ENCODE measurements at regions not wholly inside any gene's neighbourhood (a gene's known extent, or its start where the extent isn't known, plus 50 kb on each side); places are given as distances from the start of the nearest gene placed in this dataset.
"Not testable (repeated sequence)": the region's sequence is repeated elsewhere in the genome, so short reads cannot be mapped to it uniquely, and the experiment has no call there.

DNA sequence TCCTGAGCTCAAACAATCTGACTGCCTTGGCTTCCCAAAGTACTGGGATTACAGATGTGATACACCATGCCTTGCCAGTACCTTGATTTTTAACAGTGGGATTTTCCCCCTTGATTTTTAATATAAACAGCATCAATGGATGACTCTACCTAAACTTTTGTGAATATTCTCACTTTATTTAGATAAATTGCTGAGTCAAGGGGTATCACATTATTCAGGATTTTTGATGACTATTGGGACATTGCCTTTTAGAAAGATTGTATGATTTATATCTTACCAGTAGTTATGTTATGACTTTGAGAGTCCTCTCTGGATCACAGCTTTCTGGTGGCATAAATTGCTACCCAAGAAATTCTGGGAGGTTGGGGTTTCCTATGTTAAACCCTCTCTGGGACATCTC lies 112.5 kb upstream of the SPAG17 start:
- DNase-seq, result no peak

DNA sequence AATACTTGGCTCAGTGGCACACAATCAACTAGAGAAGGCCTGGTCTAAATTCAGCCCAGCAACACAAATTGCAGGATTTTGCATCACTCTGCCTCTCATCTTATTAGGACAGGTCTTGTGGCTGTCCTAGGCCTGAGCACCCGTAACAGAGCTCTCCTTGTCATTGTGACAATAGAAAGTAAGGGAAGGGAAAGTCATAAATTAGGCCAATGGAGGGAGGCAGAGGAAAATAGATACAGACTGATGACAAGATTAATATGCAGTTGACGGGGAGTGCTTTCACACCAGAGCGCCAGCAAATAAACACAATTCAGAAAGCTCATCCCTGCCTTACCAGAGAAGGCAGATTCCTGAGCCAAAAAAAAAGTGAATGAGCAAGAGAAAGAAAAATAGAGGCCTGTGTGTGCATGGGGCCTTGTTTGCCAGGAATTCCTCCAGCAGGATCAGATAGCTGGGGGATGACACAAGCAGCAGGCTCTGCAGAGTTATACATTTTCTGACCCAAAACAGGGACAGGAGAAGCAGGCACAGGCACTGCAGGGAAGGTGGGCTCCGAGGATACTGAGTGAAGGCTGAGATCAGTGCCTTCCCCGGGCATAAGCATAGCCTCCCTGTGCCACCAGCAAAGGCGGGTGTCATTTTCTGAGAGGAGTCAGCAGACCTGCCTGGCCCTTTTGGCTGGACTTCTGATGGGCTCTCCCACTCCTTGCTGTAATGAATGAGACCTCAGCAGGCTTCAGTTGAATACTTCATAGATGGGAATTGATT lies 110.0 kb upstream of the SPAG17 start:
- DNase-seq, result peak; percentile 77

DNA sequence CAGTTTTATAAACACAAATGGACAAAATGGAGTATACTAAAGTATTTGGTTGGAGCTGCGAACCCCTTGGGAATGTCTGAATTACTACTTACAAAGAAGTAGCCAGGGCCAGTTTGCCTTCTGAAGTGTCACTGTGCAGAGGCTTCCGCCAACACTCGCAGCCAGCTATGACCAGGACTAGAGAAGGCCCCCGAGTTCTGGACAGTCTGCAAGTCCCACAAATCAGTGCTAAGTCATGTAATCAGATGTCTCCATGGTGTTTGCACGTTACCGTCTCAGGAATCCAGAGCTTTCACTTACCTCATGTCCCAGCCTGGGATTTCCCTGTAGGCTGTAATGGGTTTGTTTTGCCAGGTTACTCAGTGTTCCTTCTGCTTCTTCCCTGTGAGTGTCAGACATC lies 106.6 kb upstream of the SPAG17 start:
- peak; percentile 2 for DNase-seq

DNA sequence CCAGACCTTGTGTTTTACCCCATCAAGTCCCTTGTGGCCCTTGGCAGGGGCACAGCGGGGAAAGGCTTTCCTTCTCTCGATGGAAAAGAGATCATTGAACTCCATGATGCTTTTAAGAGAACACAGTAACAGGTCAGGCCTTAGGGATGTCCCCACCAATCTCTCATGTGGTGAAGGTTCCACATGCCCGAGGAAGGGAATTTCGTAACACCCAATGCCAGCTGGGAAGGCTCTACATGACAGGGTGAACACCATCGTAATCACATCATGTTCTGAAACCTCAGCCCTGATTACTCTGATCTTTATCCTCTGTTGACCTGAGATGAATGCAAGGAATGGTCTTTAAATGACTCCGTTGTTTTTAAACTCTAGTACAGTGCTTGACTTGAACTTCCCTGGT lies 105.5 kb upstream of the SPAG17 start:
- DNase-seq, result no peak

DNA sequence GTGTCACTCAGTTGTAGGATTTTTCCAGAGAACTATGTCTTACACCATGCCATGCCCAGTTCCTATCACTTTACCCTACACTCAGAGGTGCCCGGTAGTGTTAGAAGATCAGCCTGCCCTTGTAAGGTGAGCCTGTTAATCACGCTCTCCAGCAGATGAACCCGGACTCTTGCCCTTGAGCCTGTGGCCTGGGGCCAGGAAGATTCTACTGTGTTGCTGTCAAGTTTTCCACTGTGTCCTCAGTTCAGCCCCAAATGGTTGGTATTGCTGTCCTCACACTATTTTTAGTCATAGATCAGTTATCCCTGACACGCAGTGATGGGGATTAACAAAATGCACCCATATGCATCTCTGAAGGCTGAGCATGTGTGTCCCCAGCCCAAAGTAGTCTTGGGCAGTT lies 105.0 kb upstream of the SPAG17 start:
- DNase-seq, result no peak

DNA sequence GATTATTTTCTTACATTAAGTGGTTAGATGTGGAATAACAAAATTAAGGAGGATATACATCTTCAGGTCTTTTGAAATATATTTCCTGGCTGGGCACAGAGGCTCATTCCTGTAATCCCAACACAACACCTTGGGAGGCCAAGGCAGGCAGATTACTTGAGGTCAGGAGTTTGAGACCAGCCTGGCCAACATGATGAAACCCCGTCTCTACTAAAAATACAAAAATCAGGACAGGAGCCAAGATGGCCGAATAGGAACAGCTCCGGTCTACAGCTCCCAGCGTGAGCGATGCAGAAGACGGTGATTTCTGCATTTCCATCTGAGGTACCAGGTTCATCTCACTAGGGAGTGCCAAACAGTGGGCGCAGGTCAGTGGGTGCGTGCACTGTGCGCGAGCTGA lies 95.6 kb upstream of the SPAG17 start:
- not testable (repeated sequence) for DNase-seq

DNA sequence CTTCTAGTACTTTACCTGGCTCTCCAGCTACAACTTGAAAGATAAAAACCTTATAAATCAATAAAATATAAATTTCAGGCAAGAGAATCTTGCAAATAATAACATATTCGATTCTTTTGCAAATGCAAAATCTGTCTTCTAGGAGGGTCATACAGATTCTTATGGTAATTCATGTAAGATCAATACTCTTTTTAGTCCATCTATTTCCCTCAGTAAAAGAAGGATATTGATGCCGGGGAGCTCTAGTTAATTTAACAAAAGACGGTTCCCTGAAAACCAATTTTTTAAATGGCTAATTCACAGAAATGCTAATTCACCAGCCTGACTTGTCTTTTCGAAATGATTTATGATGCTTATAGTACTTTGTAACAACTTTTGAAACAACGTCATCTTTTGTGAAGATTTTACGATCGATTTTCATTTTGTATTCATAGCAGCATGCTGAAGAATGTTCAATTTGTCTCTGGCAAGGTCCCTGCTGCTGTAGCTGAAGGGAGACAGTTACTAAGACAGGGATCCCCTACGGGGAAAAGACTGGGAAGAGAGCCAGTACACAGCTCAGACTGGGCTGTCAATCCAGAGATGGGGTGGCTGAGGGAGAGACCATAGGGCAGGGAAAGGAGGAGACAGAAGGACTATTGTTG lies 90.6 kb upstream of the SPAG17 start:
- peak; percentile 42 for DNase-seq

DNA sequence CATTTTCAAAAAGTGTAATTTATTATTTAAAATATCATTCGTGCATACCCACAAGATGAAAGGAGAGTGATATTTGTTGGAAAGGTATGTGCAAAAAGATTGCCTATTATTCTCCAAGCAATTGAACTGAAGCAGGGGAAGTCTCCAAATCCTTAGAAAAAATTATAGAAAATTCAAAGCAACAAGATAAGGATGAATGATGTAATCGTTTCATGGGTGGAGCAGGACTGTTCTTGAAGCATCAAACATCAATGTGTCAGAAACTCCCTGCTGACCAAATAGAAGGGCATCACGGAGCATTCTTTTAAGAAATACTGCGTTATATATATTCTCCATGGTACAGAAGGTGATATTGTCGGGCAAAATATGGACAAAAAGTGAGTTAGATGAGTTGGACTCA lies 87.9 kb upstream of the SPAG17 start:
- DNase-seq, result no peak

DNA sequence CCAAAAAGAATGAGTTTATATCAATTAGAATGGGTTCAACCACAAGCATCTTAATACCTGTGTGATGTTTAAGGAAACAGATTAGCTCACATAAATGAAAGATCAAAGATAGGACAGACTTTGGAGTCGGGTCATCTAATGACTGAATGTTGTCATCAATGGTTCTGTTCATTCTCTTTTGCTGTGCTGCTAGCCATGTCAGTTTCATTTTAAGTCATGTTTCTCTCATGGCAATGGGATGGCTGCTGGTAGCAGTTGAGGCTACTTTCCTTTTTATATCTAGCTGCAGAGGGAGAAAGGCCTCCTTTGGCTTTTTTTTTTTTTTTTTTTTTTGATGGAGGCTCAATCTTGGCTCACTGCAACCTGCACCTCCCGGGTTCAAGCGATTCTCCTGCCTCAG lies 86.9 kb upstream of the SPAG17 start:
- DNase-seq, result no peak

DNA sequence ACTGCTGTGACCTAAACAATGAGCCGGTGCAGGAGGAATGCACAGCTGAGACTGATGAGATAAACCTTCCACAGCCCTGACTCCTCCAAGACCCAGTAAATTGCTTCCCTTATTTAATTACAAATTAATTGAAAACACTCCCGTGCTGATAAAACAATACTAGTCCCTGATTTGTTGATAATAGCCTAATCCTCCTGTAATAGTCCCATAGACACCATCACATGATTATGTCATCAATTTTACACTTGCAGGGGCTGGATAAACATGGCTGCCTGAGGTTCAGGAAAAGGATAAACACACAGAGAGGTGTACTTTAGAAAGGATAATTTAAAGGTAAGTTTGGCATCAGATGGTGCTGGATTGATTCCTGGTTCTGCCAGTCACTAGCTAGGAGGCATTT lies 84.6 kb upstream of the SPAG17 start:
- DNase-seq, result no peak

DNA sequence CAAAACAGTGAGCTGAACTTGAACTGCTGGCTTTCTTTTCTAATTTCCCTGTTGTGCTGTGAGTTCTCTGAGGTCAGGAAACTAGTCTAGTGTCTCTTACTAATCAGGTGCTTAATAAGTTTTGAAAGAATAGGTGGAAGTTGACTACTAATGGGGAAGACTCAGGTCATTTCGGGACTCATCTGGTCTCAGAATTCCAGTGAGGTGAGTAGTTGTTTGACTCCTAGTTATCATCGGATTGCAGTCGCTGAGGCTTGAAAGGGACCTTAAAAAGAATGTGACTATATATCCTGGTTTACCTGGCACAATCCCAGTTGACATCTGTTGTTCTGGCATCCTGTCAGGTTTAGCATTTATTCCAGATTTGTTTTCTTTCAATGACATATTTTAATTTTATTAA lies 81.4 kb upstream of the SPAG17 start:
- DNase-seq, result no peak

DNA sequence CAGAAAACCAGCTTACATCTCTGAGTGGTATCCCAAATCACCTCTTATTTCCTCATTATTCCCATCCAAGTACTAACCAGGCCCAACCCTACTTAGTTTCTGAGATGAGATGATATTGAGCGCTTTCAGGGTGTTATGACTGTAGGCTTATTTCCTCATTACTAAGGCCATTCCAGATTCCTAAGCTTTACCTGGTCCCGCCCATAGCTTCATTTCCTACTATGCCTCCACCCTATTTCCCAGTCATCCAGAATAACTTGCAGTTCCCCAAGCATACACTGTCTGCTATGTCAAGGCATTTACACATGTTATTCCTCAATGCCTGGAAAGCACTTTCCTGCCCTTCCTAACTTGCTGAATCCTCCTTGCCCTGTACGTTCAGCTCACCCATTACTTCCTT lies 79.3 kb upstream of the SPAG17 start:
- DNase-seq, result no peak

DNA sequence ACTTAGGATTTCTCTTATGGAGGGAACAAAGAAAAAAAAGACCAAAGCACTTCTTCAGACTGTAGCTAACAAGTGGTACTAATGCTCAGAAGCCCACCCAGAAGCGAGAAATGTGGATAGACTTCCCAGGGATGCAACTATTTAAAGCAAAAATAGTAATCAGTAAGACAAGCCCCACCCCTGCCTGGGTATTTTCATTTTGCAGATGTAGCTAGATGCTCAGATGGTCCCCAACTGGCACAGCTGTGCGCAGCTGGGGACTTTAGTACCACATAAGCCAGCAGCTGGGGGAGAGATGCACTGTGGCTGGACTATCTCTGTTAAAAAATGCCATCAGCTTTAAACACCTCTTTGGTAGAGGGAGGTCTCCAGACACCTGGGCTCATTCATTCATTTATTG lies 77.8 kb upstream of the SPAG17 start:
- DNase-seq, result peak; percentile 44

DNA sequence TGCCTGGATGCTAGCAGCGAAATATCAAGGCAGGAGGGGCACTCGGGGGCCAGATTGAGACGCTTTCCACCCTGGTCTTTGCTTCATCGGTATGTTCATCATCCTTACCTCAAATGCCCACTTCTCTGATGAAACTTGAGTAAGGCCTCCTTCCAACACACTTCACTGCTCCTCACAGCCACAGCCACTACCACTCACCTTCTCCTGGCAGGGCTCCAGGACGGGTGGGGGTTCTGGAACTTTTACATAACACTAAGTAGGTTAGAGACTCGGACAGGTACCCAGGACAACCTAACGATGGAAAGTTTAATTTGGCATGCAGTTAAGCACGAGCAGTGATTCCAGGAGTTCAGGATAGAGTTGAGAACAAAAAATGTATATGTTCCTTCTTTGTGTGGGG lies 73.9 kb upstream of the SPAG17 start:
- DNase-seq, result no peak

DNA sequence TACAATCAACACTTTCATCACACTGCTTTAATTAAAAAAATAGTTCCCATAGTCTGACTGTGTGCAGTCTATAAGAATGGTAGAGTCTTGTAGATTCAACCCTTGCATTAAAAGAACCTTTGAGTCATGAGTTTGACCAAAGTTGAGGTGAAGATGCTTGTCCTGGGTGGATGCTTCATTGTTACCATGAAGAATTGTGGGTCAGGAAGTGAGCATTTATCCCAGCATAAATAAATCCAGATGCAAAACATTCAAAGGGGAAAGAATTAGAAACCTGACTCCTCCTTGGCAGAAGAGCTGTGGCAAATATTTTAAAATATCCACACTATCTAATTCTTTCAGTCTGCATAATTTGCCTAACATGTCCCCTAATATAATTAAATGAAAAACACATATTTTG lies 72.9 kb upstream of the SPAG17 start:
- DNase-seq, result peak; percentile 77

DNA sequence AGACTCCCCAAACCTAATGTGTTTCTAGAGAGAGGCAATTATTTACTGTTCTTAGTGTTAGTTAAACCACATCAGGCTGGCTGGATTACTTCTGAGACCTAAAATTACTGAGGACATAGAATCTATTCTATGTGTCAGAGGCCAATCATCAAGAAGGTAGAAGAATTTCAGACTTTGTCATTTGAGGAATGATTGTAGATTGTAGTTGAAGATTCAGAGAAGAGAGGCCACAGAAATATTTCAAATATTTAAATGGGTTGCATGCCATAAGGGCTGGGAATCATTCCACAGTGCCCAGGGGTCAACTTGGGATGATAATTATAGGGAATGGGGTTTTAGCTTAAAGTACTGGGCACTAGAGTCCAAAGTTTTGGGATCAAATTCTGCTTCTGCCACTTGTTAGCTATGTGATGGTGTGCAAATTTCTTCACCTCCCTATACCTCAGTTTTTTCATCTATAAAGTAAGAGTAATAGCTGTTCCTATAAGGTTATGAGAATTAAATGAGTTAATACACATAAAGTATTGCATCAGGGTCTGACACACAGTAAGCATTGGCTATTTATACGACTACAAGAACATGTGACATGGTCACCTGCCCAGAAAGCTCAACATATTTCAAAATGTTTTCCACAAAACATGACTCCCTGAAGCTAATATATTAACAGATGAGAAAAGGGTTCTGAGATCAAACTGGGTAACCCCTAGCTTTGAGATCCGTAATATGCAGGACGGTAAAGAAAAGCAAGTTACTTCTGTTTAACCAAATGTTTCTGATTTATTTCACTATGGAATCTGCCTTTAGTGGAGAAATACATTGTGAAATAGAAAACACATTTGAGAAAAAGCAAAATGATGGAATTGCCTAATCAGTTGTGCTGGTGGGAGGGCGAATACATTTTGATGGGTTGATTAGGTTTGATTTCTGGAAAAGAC lies 69.7 kb upstream of the SPAG17 start:
- DNase-seq, result peak; percentile 51

DNA sequence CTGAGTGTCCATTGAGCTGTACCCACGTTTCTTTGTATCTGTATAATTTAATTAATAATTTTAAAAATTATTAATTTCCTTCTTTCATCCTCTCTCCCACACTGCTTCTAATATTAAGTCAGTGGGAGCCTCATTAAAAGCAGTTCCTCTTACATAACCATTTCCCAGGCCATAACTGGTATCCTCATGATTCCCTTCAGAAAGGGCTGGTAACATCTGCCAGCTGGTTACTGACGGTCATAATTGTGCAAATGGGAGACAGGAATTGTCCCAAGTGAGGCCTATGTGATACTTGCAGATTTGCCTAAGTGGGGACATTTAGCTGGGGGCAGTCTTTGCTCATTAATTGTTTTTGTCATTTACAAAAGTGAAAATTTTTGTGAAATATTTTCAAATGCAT lies 69.0 kb upstream of the SPAG17 start:
- DNase-seq, result no peak

DNA sequence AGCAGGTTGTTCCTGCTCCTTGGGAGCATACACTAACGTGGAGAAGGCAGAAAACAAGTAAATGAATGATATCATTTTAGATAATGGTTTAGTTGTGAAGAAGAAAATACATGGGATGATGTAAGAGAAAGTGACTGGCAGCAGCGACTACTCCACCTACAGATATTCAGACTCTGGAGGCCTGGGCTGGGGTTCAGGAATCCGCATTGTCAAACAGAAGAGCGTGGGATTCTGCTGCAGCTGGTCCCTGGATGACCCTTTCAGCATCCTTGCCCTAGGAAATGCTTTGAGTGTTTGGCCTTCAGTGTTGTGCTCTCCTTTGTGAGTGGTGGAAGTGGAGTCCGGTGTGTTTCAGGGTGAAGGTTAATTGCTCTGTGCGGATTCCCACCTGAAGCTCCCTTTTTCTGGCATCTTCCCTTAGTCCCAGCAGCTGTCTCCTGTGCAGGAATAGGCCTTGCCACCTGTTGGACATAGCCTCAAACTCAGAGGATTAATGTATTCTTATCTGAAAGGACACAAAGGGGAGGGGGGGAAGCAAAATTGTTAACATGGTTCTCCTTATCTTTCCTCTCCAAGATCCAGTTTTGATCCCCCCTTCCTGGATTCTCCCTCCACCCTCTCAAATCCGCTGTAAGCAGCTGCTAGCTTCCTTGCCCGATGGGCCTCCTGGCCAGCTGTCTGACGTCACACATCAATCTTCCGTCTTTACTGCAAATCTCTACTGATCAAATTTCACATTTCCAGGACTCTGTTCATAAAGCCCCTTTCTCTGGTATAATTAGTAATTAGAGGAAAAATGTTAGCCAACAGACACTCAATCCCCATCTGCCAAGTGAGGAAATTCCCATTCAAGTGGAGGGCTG lies 68.3 kb upstream of the SPAG17 start:
- DNase-seq, result no peak

DNA sequence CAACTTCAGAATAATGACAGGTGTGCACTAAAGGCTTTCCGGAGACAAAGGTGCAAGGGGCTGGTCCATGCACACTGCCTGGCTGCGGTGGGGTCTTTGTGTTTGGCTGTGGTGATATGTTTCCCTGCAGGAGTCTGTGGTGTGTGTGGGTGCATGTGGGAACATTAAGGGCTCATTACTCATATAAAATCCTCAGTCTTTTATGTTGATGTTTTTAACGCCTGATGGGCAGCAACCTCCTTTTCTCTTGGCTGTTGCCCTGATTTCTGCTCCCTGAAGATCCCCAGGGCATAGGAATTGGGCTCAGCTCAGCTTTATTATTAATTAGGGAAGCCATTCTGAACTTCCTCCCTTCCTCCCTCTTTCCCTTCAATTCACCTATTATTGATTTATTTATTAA lies 67.6 kb upstream of the SPAG17 start:
- DNase-seq, result no peak

DNA sequence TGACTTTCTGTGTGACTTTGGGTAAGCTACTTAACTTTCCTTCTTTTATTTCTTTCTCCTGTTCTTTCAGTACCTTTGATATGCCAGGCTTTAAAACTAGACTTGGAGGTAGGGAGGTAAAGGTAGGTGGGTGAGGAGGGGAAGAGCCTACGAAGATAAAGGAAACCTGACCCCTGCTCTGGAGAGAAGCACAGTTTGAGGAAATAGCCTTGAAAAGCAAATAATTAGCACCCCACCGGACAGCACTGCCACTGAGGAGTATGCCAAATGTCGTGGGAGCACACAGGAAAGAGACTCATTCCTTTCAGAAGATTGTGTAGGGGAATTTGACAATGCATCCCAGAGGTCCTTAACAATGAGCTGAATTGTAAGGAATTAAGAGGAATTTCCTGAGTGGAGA lies 65.2 kb upstream of the SPAG17 start:
- no peak for DNase-seq

DNA sequence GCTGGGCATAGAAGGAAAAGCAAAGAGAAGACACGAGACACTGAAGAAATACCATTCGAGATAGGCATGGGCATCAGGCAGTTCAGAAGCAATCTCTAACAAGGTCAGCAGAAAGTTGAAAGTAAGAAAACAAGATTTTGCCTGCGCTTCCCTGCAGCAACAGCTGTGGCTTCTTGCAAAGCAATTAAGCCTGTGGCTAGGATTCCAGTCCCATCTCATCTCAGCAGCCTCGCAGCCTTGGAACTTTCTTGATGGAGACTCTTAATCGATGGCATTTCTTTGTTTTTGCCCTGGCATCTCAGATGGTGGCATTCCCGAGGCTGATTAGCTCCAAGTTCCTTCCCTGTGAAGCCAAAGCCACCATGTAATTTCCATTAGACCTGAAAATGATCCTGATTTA lies 64.6 kb upstream of the SPAG17 start:
- DNase-seq, result no peak

DNA sequence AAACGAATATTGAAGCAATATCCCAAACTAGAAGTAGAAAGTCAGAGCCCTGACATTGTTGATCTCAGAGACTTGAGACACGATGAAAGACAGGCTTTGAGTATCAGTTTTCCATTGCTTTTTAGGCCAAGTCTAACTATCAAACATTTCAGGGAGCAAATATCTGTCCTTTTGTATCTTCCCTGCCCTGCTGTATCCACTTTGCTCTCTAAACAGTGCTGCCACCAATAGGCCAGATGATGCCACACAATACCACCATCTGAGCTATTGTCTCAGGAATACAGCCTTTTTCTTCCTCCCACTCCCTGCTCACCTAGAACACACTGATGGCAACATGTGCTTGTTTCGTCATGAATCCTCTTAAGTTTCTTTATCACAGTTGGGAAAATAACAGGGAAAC lies 62.6 kb upstream of the SPAG17 start:
- DNase-seq, result no peak
